ENCODE measurements at regions not wholly inside any gene's neighbourhood (a gene's known extent, or its start where the extent isn't known, plus 50 kb on each side); places are given as distances from the start of the nearest gene placed in this dataset.

DNA sequence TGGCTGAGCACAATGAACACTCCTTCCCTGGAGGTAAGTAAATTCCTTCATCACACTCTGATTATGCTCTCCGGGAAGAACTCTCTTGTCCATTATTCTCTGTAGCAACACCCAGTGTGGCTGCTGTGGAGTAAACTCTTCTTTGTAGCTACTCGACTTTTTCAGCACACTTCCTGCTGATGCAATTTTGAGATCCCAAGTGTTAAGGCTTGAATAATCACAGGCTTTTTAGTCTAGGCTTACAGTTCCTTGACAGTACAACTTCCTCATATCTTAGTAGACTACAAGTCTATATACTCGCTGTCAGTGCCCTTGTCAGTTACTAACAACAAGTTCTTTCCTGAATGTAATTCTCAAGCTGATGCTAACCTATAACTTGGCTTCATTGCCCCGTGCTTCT lies 301.8 kb upstream of the API5 start:
- DNase-seq: no peak

DNA sequence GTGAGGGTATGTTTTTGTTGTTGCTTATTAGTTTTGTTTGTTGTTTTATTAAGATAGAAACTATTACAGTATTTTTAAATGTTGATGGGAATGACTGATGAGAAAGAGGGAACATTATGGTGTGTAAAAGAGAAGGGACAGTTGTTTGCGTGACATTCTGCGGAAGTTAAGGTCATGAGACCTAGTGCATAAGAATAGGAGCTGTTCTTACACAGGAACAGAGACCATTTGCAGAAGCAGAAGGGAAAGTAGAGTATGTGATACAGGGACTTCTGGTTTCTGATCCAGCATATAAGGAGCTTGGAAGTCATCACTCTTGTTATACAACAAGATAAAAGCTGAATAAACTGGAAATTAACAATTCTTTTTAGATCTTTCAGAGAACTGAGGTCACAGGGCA lies 299.2 kb upstream of the API5 start:
- no peak for DNase-seq

- no peak for DNase-seq
These were observed 290.3 kb upstream of the API5 start for GRCh38 chr11:43021466-43021865.

- DNase-seq: no peak
These were observed 277.5 kb upstream of the API5 start for GRCh38 chr11:43034341-43034740.

DNA sequence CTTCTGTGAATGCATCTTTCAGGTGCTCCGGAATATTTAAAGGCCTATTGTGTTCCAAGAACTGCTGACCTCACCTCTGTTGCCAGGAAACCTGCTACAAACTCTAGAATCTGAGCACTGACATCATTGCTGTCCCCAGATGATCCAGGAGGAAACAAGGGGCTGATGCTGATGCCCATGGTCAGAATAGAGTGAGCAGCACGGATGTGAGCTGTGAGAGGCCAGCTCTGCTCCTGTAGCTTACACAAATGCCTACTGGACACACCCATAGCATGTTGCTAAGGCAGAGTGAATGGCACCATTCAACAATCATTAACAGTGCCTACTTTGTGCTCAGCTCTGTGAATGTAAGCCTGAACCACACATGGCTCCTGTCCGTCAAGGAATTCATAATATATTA lies 276.7 kb upstream of the API5 start:
- no peak for DNase-seq

- no peak for DNase-seq
These were observed 258.0 kb upstream of the API5 start for GRCh38 chr11:43053638-43054412.

DNA sequence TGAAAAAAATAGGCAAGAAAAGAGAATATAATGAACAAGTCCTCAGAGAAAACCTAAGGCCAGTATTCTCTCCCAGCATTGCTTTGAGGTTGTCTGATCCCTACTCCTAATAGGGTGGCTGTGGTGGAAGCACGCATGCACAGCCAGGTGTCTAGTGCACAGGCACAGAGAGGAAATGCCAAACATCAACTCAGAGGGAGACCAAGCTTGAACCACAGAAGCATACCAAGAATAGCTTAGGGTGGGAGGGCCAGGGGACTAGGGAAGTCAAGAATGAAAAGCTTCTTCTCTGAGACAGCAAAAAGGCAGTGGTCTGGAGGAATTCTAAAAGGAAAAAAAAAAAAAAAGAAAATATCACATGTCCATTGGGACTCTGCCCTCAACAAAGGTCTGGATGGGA lies 244.1 kb upstream of the API5 start:
- DNase-seq: no peak

- DNase-seq: no peak
These were observed 240.5 kb upstream of the API5 start for GRCh38 chr11:43071338-43071737.

- DNase-seq: no peak
These were observed 239.7 kb upstream of the API5 start for GRCh38 chr11:43072096-43072495.

DNA sequence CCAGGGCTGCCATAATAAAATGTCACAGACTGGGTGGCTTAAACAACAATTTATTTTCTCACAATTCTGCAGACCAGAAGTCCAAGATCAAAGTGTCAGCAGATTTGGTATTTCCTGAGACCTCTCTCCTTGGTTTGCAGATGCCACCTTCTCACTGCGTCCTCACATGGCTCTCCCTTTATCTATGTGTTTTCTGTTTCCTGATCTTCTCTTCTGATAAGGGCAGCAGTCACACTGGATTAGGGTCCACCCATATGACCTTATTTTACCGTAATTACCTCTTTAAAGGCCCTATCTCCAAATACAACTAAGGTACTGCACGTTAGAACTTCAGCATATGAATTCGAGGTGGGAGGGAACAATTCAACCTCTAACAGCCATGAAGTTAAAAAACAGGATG lies 238.9 kb upstream of the API5 start:
- DNase-seq: no peak

DNA sequence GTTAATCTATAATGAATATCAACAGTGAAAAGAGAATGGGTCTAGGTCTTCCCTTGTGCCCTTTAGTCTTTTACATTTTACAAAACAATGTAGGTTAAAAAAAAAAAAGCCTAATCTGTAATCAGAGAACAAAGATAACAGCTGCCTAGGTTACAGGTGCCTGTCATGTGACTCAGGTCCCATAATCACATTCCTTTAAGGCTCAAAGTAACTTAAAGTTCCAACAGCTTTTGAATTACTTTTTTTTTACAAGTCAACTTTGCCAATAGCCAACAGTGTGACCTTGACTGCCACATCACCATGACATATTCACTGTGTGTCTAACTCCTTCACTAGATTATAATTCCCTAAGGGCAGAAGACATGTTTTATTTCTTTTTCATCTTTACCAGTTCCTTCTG lies 237.0 kb upstream of the API5 start:
- no peak for DNase-seq

GRCh38 chr11:43101113-43101512 lies 210.7 kb upstream of the API5 start:
- DNase-seq: no peak

DNA sequence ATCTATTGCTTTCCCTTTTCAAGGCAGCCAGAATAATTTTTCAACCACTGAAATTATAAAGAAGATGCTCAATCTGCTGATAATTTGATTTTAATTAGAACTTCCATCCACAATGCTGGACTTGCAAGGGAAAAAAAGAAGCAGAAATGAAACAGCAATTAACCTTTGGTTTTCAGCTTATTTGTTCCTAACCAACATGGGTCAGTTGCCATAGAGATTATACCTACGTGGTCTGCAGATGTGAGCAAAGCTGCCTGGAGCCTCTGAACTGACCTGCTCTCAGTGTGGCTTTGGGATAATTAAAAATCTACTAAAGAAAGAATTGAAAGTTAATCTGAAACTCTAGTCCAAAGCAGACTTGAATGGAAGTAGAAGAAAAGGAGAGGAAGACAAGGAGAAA lies 195.7 kb upstream of the API5 start:
- no peak for DNase-seq

GRCh38 chr11:43119275-43119970 lies 192.4 kb upstream of the API5 start:
- DNase-seq: no peak

DNA sequence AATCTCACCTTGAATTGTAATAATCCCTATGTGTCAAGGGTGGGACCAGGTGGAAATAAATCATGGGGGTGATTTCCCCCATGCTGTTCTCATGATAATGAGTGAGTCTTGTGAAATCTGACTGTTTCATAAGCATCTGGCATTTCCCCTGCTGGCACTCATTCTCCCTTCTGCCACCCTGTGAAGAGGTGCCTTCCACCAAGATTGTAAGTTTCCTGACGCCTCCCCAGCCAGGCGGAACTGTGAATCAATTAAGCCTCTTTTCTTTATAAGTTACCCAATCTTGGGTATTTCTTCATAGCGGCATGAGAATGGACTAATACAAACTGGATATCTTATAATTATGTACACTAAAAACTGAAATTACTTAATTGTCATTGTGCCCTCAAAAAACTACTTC lies 189.2 kb upstream of the API5 start:
- DNase-seq: no peak

GRCh38 chr11:43123443-43123842 lies 188.4 kb upstream of the API5 start:
- no peak for DNase-seq

DNA sequence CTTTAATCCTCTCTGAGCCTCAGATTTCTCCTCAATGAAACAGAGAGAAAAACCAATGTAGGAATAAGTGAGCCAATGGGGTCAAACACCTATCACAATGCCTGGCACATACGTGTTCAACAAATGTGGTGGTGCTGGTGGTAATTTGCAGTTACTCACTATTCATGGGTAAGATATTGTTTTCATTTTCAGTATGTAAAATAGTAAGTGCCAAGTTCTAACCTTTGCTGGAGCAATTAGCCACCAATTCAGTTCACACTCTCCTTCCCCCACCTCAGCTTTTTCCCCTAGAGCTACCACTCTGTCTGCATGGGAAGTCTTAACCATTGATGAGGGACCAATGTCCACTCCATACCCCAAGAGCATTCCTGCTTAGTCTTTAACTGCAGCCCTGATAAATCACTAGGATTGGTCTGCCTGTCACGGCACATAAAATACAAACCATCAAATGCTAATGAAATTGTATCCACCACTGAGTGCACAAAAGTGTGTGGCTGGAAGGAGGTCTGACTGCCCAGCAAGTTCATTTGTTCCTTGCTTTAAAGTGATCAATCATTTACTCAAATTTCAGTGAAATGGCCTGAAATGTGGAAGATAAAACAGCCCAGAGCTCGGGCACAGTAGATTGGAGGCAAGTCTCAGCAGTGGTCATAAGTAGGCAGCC lies 187.4 kb upstream of the API5 start:
- DNase-seq: no peak

- DNase-seq: no peak
These were observed 182.5 kb upstream of the API5 start for GRCh38 chr11:43129329-43129728.

DNA sequence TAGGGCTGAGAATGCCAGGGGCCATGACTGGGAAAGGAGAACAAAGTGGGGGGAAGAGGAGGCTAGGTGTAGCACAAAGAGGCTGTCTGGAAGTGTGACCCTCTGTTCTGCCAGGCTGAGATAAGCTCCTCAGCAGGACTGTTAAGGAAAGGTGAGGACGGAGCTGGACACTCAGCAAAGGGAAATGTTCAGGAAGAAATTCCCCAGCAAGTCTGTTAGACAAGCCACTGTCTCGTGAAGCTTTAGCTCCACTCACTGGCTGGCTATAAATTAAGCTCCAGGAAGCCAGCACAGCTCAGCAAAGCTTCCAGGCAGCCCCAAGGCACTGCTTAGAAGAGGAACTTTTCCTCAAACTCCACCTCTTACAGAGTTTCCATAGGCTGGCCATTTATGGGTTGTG lies 181.2 kb upstream of the API5 start:
- DNase-seq: no peak

GRCh38 chr11:43135966-43136534 lies 175.7 kb upstream of the API5 start:
- no peak for DNase-seq

- no peak for DNase-seq
These were observed 173.1 kb upstream of the API5 start for GRCh38 chr11:43138621-43139140.

- DNase-seq: no peak
These were observed 166.1 kb upstream of the API5 start for GRCh38 chr11:43145653-43146052.

- DNase-seq: no peak
These were observed 161.1 kb upstream of the API5 start for GRCh38 chr11:43150697-43151096.

All from fibroblast of skin of scalp (primary cell).